GM12872 (cell line): ENCODE measurements at regions not wholly inside any gene's neighbourhood (a gene's known extent, or its start where the extent isn't known, plus 50 kb on each side); places are given as distances from the start of the nearest gene placed in this dataset.

Source experiments
- CTCF ChIP-seq: IDR thresholded peaks from 3 replicates; pipeline ENCODE4 v1.5.1; 2011; ENCODE audit warnings: low read depth, mild to moderate bottlenecking, low read length, moderate library complexity; ENCODE audit not compliant: insufficient read depth

DNA sequence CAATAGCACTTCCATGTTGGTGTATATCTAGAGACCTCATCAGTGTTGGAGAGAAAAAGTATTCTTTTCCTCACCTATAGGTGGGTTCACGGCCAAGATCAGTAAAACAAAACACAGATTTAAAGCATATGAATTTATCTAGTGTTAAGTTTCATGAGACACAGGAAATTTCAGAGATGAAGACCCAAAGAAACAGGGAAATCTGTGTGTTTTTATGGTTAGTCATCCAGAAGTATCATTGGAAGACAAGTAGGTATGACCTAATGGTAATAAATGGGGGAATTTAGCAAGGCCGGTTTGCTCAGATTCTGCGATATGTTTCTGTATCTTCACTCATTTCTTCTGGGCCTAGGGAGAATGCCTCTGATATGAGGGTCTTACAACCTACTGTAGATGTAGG, 419.6 kb upstream of the MARCKS start:
- TF ChIP-seq CTCF, result no peak

DNA sequence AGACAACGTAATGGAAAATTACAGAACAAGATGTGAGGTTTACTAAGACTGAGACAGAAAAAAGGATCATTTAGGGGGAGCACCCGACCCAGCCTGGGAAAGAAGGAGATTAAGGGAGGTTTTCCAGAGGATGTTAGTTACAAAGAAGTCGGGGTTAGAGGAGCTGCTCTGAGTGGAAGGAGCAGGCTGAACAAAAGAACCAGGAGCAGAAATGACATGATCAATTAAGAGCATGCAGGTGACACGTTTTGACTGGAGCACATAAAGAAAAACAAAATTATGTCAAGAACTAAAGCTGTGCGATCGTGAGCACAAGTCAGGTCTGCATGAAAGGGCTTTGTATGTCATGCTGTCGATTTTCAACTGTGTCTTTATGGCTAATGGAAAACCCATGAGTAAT, 417.3 kb upstream of the MARCKS start:
- TF ChIP-seq CTCF, result no peak

GRCh38 chr6:113442040-113442439, 415.1 kb upstream of the MARCKS start:
- no peak for TF ChIP-seq CTCF

DNA sequence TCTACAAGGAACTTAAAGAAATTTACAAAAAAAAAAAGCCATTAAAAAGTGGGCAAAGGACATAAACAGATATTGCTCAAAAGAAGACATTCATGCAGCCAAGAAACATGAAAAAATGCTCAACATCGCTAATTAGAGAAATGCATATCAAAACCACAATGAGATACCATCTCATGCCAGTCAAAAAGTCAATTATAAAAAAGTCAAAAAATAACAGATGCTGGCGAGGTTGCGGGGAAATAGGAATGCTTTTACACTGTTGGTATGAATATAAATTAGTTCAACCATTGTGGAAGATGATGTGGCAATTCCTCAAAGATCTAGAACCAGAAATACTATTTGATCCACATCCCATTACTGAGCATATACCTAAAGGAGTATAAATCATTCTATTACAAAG, 411.9 kb upstream of the MARCKS start:
- TF ChIP-seq CTCF, result no peak

- no peak for TF ChIP-seq CTCF
Measured at GRCh38 chr6:113447088-113447831, 409.9 kb upstream of the MARCKS start.

- no peak for TF ChIP-seq CTCF
Measured at GRCh38 chr6:113449051-113449450, 408.1 kb upstream of the MARCKS start.

DNA sequence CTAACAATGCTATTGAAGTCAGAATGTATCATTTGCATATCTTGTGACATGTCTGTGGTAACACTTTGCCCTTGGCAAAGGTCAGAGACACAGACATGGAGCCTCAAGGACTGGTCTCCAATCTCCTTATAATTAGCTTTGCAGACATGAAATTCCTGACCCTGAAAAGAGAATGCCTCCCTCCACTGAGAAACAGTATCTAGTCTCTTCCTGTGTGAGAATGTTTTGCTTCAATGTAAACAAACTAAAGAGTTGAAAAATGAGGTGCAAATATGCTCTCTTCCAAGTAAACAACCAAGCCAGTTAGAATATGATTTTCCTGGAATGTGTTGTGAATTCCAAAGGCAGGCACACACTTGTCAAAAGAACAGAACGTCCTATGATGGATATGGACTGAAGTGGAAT, 407.1 kb upstream of the MARCKS start:
- TF ChIP-seq CTCF, result no peak
